T-helper 2 cell (primary cell): ENCODE measurements at regions not wholly inside any gene's neighbourhood (a gene's known extent, or its start where the extent isn't known, plus 50 kb on each side); places are given as distances from the start of the nearest gene placed in this dataset.

Source experiments
- DNase-seq, 5 experiments: peaks; one replicate each; pipeline versions ENCODE4 v3.0.0 to v3.0.0-alpha.2; 2012 to 2022

GRCh38 chr14:42687421-42687820 is 1080.7 kb downstream of the LRFN5 start:
- no peak for DNase-seq

GRCh38 chr14:42683707-42684106 is 1077.0 kb downstream of the LRFN5 start:
- no peak for DNase-seq

- DNase-seq = no peak
Observed at GRCh38 chr14:42676636-42677035, 1070.0 kb downstream of the LRFN5 start.

DNA sequence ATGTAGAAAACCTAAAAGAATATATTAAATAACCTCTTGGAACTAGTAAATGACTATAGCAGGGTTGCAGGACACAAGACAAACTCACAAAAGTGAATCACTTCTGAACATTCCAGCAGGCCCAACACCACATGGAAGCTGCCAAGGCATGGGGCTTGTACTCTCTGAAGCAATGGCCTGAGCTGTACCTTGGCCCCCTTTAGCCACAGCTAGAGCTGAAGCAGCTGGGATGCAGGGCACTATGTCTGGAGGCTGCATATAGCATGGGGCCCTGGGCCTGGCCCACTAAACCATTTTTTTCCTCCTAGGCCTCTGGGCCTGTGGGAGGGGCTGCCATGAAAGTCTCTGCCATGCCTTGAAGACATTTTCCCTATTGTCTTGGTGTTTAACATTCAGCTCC is 1067.3 kb downstream of the LRFN5 start:
- DNase-seq = no peak

- no peak for DNase-seq
Observed at GRCh38 chr14:42671636-42672035, 1065.0 kb downstream of the LRFN5 start.

GRCh38 chr14:42665083-42665482 is 1058.4 kb downstream of the LRFN5 start:
- DNase-seq = no peak

GRCh38 chr14:42664190-42664589 is 1057.5 kb downstream of the LRFN5 start:
- no peak for DNase-seq

DNA sequence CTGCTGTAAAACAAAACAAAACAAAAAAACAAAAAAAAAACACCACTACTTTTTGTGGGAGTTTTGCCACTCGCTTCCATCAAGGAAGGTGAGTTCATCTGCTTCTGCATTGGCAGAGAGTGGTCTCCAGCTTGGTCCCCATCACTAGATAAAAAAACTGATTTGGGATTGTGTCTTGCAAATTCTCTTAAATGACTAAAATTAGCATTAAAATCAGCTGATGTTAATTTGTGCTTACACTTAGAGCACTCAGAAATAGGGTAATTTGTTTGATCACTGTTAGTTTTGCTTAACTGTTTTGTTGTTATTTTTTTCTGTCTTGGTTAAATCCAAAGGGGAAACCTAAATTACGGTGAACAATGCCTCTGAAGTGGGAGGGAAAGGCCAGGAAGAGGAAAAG is 1048.0 kb downstream of the LRFN5 start:
- no peak for DNase-seq

DNA sequence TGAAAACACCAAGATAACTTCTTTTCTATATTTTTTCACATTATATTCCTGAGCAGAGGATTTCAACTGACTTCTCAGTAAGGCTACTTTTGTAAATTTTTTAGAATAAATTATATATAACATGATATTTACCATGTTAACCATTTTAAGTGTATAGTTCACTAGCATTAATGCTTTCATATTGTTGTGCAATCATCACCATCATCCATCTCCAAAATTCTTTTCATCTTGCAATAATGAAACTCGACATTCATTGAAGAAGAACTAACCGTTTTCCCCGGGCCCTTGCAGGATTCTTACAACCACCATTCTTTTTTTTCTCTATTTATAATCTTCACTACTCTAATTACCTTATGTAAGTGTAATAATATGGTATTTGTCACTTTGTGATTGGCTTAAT is 1036.1 kb downstream of the LRFN5 start:
- no peak for DNase-seq

DNA sequence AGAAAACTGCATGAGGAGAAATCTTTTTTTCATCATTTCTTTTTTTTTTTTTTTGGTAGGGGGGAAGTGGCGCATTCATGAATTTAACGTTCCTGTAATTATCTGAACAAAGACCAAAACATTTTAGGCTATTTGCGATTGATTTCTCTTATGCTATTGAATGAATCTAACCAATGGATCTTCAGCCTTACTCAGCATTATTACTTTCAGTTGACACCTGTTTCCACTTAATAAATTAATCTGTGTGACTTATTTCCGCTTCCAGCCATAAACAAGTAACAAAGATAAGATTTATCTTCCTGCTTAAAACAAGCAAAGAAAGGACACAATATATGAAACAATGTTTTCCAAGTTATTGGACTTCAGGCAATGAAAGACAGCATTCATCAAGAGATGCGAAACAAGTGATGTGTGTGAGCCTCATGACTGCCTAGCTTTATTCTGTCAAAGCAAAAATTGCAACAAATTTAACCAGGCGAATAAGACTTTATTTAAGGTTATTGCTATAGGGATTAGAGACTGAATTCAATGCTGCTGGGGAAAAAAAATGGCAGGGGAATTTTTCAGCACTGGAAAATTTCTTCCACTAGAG is 1026.9 kb downstream of the LRFN5 start:
- no peak for DNase-seq

- no peak for DNase-seq
Observed at GRCh38 chr14:42629553-42629952, 1022.9 kb downstream of the LRFN5 start.

DNA sequence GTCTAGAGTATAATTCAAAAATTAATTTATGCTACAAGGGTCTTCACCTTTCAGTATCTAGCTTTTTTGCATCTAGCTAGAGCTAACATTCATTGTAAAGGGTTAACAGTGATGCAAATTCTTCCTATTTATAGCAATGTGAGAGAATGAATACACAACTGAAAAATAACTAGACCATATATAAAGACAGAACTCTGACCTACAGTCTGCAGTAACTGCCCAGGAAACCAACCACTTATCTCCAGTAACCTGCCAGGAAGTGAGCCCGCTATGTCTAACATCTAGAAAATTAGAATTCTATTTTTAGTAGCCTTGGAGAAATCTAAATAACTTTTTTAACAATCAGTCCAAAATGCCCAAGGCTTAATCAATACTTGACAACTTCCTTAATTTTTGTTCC is 1021.9 kb downstream of the LRFN5 start:
- no peak for DNase-seq

DNA sequence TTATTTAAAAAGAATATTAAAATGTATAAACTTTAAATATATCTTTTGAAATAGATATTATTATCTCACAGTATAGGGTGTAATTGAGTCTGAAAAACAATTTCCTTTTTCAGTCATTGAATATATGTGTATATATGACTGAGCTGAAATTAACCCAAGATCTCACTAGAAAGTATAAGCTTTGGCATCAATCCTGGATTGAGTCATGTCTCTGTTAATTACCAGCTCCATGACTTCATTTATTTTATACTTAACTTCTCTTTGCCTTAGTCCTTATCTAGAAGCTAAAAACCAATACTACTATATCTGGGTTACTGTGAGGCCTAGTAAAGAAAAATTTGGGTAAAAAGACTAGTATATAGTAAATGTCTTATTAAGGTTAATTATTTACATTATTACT is 1020.3 kb downstream of the LRFN5 start:
- DNase-seq = no peak

- DNase-seq = no peak
Observed at GRCh38 chr14:42624980-42625761, 1018.5 kb downstream of the LRFN5 start.

GRCh38 chr14:42617005-42617404 is 1010.3 kb downstream of the LRFN5 start:
- no peak for DNase-seq

- DNase-seq = no peak
Observed at GRCh38 chr14:42606839-42607238, 1000.2 kb downstream of the LRFN5 start.

- DNase-seq = no peak
Observed at GRCh38 chr14:42602336-42602845, 995.7 kb downstream of the LRFN5 start.

- DNase-seq = no peak
Observed at GRCh38 chr14:42572032-42572431, 965.4 kb downstream of the LRFN5 start.

DNA sequence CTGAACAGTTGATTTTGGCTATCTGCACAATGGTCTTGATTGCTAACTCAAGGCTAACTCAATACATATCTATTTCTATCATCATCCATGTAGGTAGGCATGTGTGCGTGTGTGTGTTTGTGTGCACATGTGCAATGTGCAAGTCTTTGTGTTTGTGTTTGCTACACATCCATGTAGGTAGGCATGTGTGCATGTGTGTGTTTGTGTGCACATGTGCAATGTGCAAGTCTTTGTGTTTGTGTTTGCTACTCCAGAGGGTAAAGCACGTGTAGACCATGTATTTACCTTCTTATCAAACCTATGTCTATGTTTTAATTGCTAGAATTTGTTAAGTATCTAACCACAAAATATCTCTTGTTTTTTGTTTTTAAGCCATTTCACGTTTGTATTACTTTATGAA is 962.6 kb downstream of the LRFN5 start:
- DNase-seq = no peak

DNA sequence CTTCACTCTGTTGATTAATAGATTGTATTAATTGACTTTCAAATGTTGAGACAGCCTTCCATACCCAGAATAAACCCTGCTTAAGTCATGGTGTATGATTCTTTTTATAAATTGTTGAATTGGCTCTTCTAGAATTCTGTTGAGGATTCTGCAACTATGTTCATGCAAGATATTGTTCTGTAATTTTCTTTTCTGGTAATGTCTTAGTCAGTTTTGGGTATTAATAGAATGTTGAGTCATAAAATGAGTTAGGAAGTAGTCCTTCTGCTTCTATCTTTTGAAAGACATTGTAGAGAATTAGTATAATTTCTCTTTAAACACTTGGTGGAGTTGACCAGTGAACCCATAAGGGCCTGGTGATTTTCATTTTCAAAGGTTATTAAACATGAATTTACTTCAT is 958.9 kb downstream of the LRFN5 start:
- DNase-seq = no peak

- no peak for DNase-seq
Observed at GRCh38 chr14:42563313-42563712, 956.6 kb downstream of the LRFN5 start.

DNA sequence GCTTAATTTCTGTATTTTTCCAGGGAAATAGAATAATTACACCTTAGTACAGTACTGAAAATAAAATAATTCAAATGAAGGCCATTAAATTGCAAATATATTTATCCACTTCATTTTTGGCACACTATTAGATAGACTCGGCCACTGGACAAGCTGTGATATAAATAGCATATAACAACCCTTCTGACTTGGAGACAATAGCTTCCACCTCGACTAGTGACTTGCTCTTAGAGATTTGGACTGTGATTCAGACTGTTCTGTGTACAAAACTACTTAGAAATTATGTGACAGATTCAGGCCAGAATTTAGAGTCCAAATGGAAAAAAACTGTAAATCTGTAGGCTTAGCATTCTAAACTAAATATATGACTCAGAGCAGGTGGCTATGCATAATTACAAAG is 949.9 kb downstream of the LRFN5 start:
- no peak for DNase-seq

GRCh38 chr14:42555365-42555764 is 948.7 kb downstream of the LRFN5 start:
- no peak for DNase-seq

DNA sequence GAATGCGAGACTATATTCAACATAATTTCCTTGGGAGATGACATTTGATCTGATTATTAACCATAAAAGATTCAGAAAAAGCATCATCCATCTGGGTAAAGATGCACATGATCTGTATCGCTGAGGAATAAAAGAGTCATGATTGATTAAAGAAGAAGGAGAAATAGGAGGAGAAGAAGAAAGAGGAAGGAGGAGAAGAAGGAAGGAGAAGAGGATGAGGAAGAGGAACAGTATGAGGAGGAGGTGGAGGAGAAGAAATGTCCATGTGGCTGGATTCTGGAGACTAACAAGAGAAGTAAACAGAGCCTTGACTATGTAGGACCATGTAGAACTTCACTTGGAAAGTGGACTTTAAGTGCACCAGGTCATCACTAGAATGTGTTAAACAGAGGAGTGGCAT is 947.4 kb downstream of the LRFN5 start:
- no peak for DNase-seq

GRCh38 chr14:42550310-42550709 is 943.6 kb downstream of the LRFN5 start:
- DNase-seq = no peak
